NB4 (cell line): ENCODE measurements at regions not wholly inside any gene's neighbourhood (a gene's known extent, or its start where the extent isn't known, plus 50 kb on each side); places are given as distances from the start of the nearest gene placed in this dataset.

Experiments used
- DNase-seq: peaks from one replicate; pipeline ENCODE4 v3.0.0; 2010; ENCODE audit warnings: low read depth
- H3K4me3 ChIP-seq: one replicate; pipeline ENCODE4 v1.5.1; 2011; ENCODE audit warnings: mild to moderate bottlenecking, low read depth, low read length, moderate library complexity
- CTCF ChIP-seq: IDR thresholded peaks from one replicate; pipeline ENCODE4 v1.5.1; 2012; ENCODE audit warnings: low read depth, low read length
- MAX ChIP-seq: IDR thresholded peaks from 2 replicates; pipeline ENCODE4 v1.6.1; 2011; ENCODE audit warnings: low read depth, low read length
- MYC ChIP-seq: IDR thresholded peaks from 2 replicates; pipeline ENCODE4 v1.6.1; 2011; ENCODE audit warnings: low read depth, low read length
- POLR2A ChIP-seq: IDR thresholded peaks from 2 replicates; pipeline ENCODE4 v1.6.1; 2011; ENCODE audit warnings: mild to moderate bottlenecking; ENCODE audit not compliant: insufficient read length; ENCODE audit errors: extremely low read depth

DNA sequence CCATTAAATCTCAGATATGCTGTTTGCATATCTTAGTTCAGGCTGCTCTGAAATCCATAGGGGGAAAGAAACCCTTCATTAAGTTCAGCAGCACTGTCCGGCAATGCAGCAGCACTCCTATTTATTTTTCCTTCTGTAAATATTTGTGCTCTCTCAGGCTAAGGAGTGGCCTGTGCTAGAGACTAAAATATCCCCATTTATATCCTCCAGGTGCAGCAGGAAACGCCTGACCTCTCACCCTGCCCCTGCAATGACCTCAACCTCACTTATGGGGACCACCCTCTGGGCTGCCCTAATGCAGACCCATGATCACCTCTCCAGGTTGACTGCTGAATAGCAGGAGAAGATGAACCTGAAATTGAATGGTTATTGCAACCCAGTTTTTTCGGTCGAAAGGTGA is 165.0 kb upstream of the ELAC2 start:
- TF ChIP-seq MYC (no peak), CTCF (no peak), MAX (no peak), POLR2A (no peak)
- no peak overlapping the region for H3K4me3 ChIP-seq
- no peak for DNase-seq

GRCh38 chr17:13182450-13182849 is 164.6 kb upstream of the ELAC2 start:
- no peak for DNase-seq

DNA sequence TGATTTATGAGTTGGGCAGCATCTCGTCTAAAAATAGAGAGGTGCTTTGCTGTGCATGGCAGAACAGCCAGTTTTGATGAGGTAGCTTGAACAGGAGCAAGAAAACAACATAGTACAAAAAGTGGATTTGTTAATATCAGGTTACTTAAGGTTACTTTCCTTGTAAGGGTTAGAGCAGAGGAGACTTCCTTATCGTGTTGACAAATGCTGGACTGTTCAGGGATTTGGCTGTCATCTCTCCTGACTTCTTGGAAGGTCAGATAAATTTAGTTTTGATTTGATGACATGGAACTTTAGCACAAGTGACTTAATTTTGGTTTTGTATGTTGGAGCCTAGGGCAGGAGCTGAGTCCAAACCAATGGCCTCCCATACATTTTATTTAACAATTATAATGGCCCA is 163.9 kb upstream of the ELAC2 start:
- no peak for DNase-seq
- H3K4me3 ChIP-seq = no peak overlapping the region
- TF ChIP-seq MAX (no peak), MYC (no peak), POLR2A (no peak), CTCF (no peak)

More at GRCh38 chr17:13182450-13182849, 164.6 kb upstream of the ELAC2 start:
- no peak overlapping the region for H3K4me3 ChIP-seq
- TF ChIP-seq MYC (no peak), POLR2A (no peak), CTCF (no peak), MAX (no peak)

DNA sequence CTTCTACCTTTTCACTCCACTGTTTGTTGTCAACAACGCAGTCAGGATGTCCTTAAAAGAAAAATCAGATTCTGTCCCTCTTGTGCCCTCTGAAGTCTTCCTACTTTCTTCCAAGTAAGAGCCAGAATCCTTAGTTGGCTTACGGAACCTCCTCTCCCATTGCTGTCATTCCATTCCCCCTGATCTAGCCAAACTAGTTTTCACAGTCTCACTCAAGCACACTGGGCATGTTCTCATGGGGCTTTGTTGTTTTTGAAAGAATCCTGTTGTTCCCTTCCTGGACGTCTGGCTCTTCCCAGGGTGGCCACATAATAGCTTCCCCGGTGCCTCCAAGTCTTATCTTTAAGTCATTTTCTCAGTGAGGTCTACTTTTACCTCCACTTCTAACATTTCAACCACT is 158.6 kb upstream of the ELAC2 start:
- no peak for DNase-seq
- no peak overlapping the region for H3K4me3 ChIP-seq

DNA sequence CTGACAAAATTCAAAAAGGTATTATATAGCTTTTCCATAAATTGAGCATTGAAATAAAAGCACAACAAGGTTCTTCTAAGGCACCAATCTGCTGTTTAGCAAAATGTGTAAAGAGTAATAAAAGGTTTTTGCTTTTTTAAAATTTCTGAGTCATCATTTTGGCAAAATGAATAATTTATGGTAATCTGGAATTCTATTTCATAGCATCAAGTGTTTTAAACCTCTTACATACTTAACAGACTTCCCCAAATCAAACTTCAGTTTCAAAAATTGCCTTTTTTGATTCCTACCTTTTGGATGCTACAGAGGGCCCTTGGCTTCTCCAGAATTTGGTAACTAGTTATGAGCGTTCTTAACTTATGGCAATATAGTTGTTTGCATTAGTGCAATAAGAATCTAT is 154.0 kb upstream of the ELAC2 start:
- no peak for DNase-seq
- TF ChIP-seq MAX (no peak), POLR2A (no peak), MYC (no peak), CTCF (no peak)
- no peak overlapping the region for H3K4me3 ChIP-seq

More for the DNA sequence above, 158.6 kb upstream of the ELAC2 start:
- TF ChIP-seq POLR2A (no peak), CTCF (no peak), MYC (no peak), MAX (no peak)

DNA sequence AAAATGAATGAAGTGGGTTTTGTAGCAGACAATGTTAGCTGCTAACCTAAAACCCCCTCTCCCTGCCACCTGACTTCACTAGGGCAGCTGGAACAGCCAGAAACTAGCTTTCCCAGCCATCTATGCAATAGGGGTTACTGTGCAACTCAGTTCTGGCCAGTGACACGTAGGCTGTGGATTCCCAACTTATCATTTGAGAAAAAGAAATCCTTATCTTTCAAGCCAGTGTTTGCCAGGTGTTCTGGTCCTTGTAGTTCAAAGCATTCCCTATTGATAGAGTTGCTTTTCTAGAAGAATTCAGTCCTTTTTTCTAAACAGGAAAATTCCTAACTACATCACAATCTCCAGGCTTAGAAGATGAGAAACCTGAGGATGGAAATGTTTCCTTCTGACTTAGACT is 144.5 kb upstream of the ELAC2 start:
- no peak overlapping the region for H3K4me3 ChIP-seq
- no peak for DNase-seq
- no peak for TF ChIP-seq CTCF
- TF ChIP-seq MYC = no peak
- no peak for TF ChIP-seq MAX
- no peak for TF ChIP-seq POLR2A
